IMR-90 (cell line): ENCODE measurements at regions not wholly inside any gene's neighbourhood (a gene's known extent, or its start where the extent isn't known, plus 50 kb on each side); places are given as distances from the start of the nearest gene placed in this dataset.

Source experiments
- ATAC-seq: fragments of 200-7000 bp; cut with Tn5 transposase; 2 replicates; pipeline ENCODE4 v1.9.1; 2020; ENCODE audit warnings: low read depth, mild to moderate bottlenecking, moderate library complexity
- BruUV-seq: library from RNA; stranded (reverse); fragments of 400-500 nt; replicated peaks from 2 replicates; lab custom pipeline; 2021; lab: Mats Ljungman, UMichigan
- CTCF ChIA-PET: fragments of 300-600 bp; formaldehyde crosslinking; extraction: SDS; loops from one replicate; lab custom pipeline; 2021; ENCODE audit warnings: antibody characterized with exemption; lab: Yijun Ruan, JAX
- POLR2A ChIA-PET: fragments of 300-600 bp; sonication (Branson Sonifier 250); formaldehyde crosslinking; loops from one replicate; lab custom pipeline; 2022; ENCODE audit warnings: antibody characterized with exemption; ENCODE audit not compliant: unreplicated experiment; lab: Charles Lee
- DNase-seq: peaks from one replicate; pipeline ENCODE4 v3.0.0; 2013
- H2AFZ ChIP-seq: replicated peaks from 2 replicates; pipeline ENCODE3; 2013; ENCODE audit warnings: low read length, mild to moderate bottlenecking; ENCODE audit not compliant: poor library complexity
- H2AK5ac ChIP-seq: 2 replicates; pipeline ENCODE4 v1.6.1; 2013; ENCODE audit warnings: low read depth, low read length, inconsistent platforms
- H2AK9ac ChIP-seq: replicated peaks from 2 replicates; pipeline ENCODE3; 2013; ENCODE audit warnings: mild to moderate bottlenecking, low read depth, low read length, moderate library complexity; ENCODE audit not compliant: poor library complexity
- H2BK120ac ChIP-seq: 2 replicates; pipeline ENCODE4 v1.6.1; 2013; ENCODE audit warnings: low read depth, low read length, inconsistent platforms
- H2BK15ac ChIP-seq: 3 replicates; pipeline ENCODE4 v1.6.1; 2013; ENCODE audit warnings: low read depth, low read length, inconsistent platforms
- H2BK20ac ChIP-seq: 2 replicates; pipeline ENCODE4 v1.6.1; 2013; ENCODE audit warnings: low read depth, mild to moderate bottlenecking, inconsistent platforms, low read length, moderate library complexity
- H2BK5ac ChIP-seq: 2 replicates; pipeline ENCODE4 v1.6.1; 2013; ENCODE audit warnings: mild to moderate bottlenecking, low read depth, low read length, inconsistent platforms; ENCODE audit not compliant: poor library complexity, severe bottlenecking
- H3K14ac ChIP-seq: replicated peaks from 2 replicates; pipeline ENCODE4 v1.6.1; 2013; ENCODE audit warnings: low read depth, low read length, inconsistent platforms
- H3K18ac ChIP-seq: 2 replicates; pipeline ENCODE4 v1.6.1; 2013; ENCODE audit warnings: low read depth, low read length, control low read depth
- H3K23ac ChIP-seq: 2 replicates; pipeline ENCODE4 v1.6.1; 2013; ENCODE audit warnings: low read depth, low read length, inconsistent platforms
- H3K27ac ChIP-seq: 2 replicates; pipeline ENCODE4 v1.5.1; 2013; ENCODE audit warnings: mild to moderate bottlenecking, control low read depth, low read length; ENCODE audit not compliant: insufficient read depth
- H3K27me3 ChIP-seq: 2 replicates; pipeline ENCODE4 v1.6.1; 2013; ENCODE audit warnings: low read length; ENCODE audit not compliant: control insufficient read depth, insufficient read depth
- H3K36me3 ChIP-seq: 2 replicates; pipeline ENCODE4 v1.6.1; 2013; ENCODE audit warnings: low read length, mixed read lengths; ENCODE audit not compliant: control insufficient read depth, insufficient read depth
- H3K4ac ChIP-seq: 2 replicates; pipeline ENCODE4 v1.6.1; 2013; ENCODE audit warnings: low read depth, low read length, inconsistent platforms
- H3K4me1 ChIP-seq: 2 replicates; pipeline ENCODE4 v1.6.1; 2013; ENCODE audit warnings: low read length, mixed read lengths; ENCODE audit not compliant: control insufficient read depth, insufficient read depth
- H3K4me2 ChIP-seq: 2 replicates; pipeline ENCODE4 v1.6.1; 2013; ENCODE audit warnings: low read depth, mild to moderate bottlenecking, control low read depth, low read length, moderate library complexity
- H3K4me3 ChIP-seq: 2 replicates; pipeline ENCODE4 v1.5.1; 2013; ENCODE audit warnings: low read depth, mild to moderate bottlenecking, control low read depth, low read length, moderate library complexity; ENCODE audit not compliant: insufficient read depth
- H3K56ac ChIP-seq: 2 replicates; pipeline ENCODE4 v1.6.1; 2013; ENCODE audit warnings: low read length, inconsistent platforms; ENCODE audit not compliant: insufficient read depth; ENCODE audit errors: extremely low read depth
- H3K79me1 ChIP-seq, 2 experiments: 2 replicates each; pipeline ENCODE4 v1.6.1; 2013; ENCODE audit warnings: low read length in 2 of 2, inconsistent platforms in 1 of 2, low read depth in 1 of 2
- H3K9ac ChIP-seq: 2 replicates; pipeline ENCODE4 v1.6.1; 2013; ENCODE audit warnings: low read depth, low read length, control low read depth
- H3K9me1 ChIP-seq: 2 replicates; pipeline ENCODE4 v1.6.1; 2013; ENCODE audit warnings: low read length, inconsistent platforms; ENCODE audit not compliant: insufficient read depth
- H3K9me3 ChIP-seq: 2 replicates; pipeline ENCODE4 v1.6.1; 2013; ENCODE audit warnings: low read length; ENCODE audit not compliant: control insufficient read depth, insufficient read depth
- H4K20me1 ChIP-seq: 2 replicates; pipeline ENCODE4 v1.6.1; 2013; ENCODE audit warnings: low read length, inconsistent platforms; ENCODE audit not compliant: insufficient read depth
- H4K5ac ChIP-seq: 2 replicates; pipeline ENCODE4 v1.6.1; 2013; ENCODE audit warnings: mild to moderate bottlenecking, low read depth, low read length, control low read depth
- H4K8ac ChIP-seq, 2 experiments: 2 replicates each; pipeline ENCODE4 v1.6.1; 2013; ENCODE audit warnings: low read depth in 2 of 2, low read length in 2 of 2, control low read depth in 1 of 2, inconsistent platforms in 1 of 2
- H4K91ac ChIP-seq: 2 replicates; pipeline ENCODE4 v1.6.1; 2013; ENCODE audit warnings: low read depth, low read length, inconsistent platforms; ENCODE audit not compliant: insufficient read depth
- CEBPB ChIP-seq: IDR thresholded peaks from 2 replicates; pipeline ENCODE4 v1.6.1; 2012; ENCODE audit warnings: low read depth, low read length, improper control_type of control experiment
- MAFK ChIP-seq: IDR thresholded peaks from 2 replicates; pipeline ENCODE4 v1.6.1; 2012; ENCODE audit warnings: low read depth, low read length, improper control_type of control experiment
- WGBS, 2 experiments: methylation state at CpG; one replicate each; pipeline versions ENCODE4 v1.1.5 to v1.1.7; 2013; ENCODE audit warnings: missing lambda C conversion rate in 2 of 2; ENCODE audit not compliant: insufficient read length in 1 of 2; ENCODE audit errors: extremely low coverage in 2 of 2; 5-methylcytosine and 5-hydroxymethylcytosine counted together
- dilution Hi-C: fragments of 300-500 bp; cut with HindIII; formaldehyde crosslinking; loops from one replicate; pipeline ENCODE4 v1.14.3; 2018; ENCODE audit warnings: low sequenced_read_pairs; ENCODE audit not compliant: unreplicated experiment
- in situ Hi-C: fragments of 300-500 bp; cut with MboI; formaldehyde crosslinking; loops from 3 replicates; pipeline ENCODE4 v1.14.3; 2019; ENCODE audit warnings: low sequenced_read_pairs, inconsistent platforms, mixed read lengths
- intact Hi-C: fragments of 100-400 bp; cut with micrococcal nuclease; formaldehyde crosslinking; loops from 2 replicates; pipeline ENCODE4 v1.10.0; 2022
- TF ChIP-seq, protein P1 (sequence below): conservative IDR thresholded peaks from 2 replicates; pipeline ENCODE4 v1.5.1; 2012; ENCODE audit warnings: mild to moderate bottlenecking, low read depth, low read length, improper control_type of control experiment

DNA sequence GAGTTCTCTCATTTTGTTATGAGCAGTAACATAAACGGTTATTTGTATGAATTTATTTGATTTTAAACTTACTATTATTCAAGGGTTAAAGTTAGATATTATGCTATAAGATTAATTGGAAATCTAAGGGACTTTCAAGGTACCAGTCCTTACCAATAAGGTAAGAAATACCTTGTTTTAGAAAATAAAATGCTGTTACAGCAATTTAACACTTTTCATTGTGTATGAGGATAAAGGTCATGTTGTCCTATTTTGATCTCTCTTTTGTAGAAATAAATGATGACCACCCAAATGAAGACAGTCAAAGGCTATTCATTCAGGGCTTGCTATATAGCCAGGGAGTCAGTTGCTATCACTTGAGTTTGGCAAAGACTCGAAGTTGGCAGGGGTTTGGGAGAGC lies 1185.9 kb upstream of the GOT2 start:
- peak; percentile 48; the same call in 1 of the 2 replicates for TF ChIP-seq MAFK
- TF ChIP-seq, protein P1, sequence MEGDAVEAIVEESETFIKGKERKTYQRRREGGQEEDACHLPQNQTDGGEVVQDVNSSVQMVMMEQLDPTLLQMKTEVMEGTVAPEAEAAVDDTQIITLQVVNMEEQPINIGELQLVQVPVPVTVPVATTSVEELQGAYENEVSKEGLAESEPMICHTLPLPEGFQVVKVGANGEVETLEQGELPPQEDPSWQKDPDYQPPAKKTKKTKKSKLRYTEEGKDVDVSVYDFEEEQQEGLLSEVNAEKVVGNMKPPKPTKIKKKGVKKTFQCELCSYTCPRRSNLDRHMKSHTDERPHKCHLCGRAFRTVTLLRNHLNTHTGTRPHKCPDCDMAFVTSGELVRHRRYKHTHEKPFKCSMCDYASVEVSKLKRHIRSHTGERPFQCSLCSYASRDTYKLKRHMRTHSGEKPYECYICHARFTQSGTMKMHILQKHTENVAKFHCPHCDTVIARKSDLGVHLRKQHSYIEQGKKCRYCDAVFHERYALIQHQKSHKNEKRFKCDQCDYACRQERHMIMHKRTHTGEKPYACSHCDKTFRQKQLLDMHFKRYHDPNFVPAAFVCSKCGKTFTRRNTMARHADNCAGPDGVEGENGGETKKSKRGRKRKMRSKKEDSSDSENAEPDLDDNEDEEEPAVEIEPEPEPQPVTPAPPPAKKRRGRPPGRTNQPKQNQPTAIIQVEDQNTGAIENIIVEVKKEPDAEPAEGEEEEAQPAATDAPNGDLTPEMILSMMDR: no peak
- no peak for TF ChIP-seq CEBPB
- Histone ChIP-seq H4K91ac (no peak overlapping the region), H4K20me1 (no peaks in the 10 kb centered on the region), H4K8ac (no peak overlapping the region), H3K4me3 (no peak overlapping the region), H3K56ac (no peak overlapping the region), H4K5ac (no peak overlapping the region), H2AK5ac (no peak overlapping the region), H3K4me1 (no peaks in the 10 kb centered on the region), H3K9ac (no peak overlapping the region), H3K27me3 (no peaks in the 10 kb centered on the region), H3K9me1 (no peaks in the 10 kb centered on the region), H3K4ac (no peak overlapping the region), H3K79me1 (no peaks in the 10 kb centered on the region), H3K18ac (no peak overlapping the region), H2BK120ac (no peak overlapping the region), H3K23ac (no peak overlapping the region), H2BK15ac (no peak overlapping the region), H3K9me3 (peaks cover 2% of the 10 kb centered on the region; the same call in 1 of the 2 replicates), H3K36me3 (no peaks in the 10 kb centered on the region), H2BK5ac (no peak overlapping the region), H2AFZ (no peak overlapping the region), H2BK20ac (no peak overlapping the region), H2AK9ac (no peak overlapping the region), H3K4me2 (no peak overlapping the region), H3K14ac (no peak overlapping the region), H3K27ac (no peak overlapping the region)
- CTCF ChIA-PET: no interaction called here
- BruUV-seq: no TSS peak
- dilution Hi-C loops (no loop called here), in situ Hi-C loops (no loop called here), intact Hi-C loops (no loop called here)
- POLR2A ChIA-PET: no interaction called here
- ATAC-seq (no peak), DNase-seq (no peak)
- WGBS, 2 experiments: no CpG with 5 or more reads among the region's 2 CpGs
